HL-60 (cell line): ENCODE measurements at regions not wholly inside any gene's neighbourhood (a gene's known extent, or its start where the extent isn't known, plus 50 kb on each side); places are given as distances from the start of the nearest gene placed in this dataset.
"Not testable (repeated sequence)": the region's sequence is repeated elsewhere in the genome, so short reads cannot be mapped to it uniquely, and the experiment has no call there.

Source experiments
- DNase-seq, 2 experiments: peaks; one replicate each; pipeline ENCODE4 v3.0.0-alpha.2; 2010 to 2020; ENCODE audit warnings: low read depth in 1 of 2, low spot score in 1 of 2
- H3K27ac ChIP-seq: fragments of 250-450 bp; sonication (Bioruptor Pico); replicated peaks from 2 replicates; pipeline ENCODE4 v1.5.1; 2020; ENCODE audit warnings: mild to moderate bottlenecking, moderate library complexity
- H3K27me3 ChIP-seq: fragments of 250-450 bp; sonication (Bioruptor Pico); 2 replicates; pipeline ENCODE4 v1.5.1; 2021; ENCODE audit warnings: mild to moderate bottlenecking, moderate library complexity; ENCODE audit not compliant: insufficient read depth, poor library complexity, severe bottlenecking
- H3K4me3 ChIP-seq: replicated peaks from 2 replicates; pipeline ENCODE4 v1.5.1; 2011; ENCODE audit warnings: mild to moderate bottlenecking, control low read depth, low read length; ENCODE audit not compliant: insufficient read depth
- CTCF ChIP-seq: IDR thresholded peaks from one replicate; pipeline ENCODE4 v1.5.1; 2011; ENCODE audit warnings: low read length, control low read depth, inconsistent platforms; ENCODE audit not compliant: insufficient read depth
- GABPA ChIP-seq: IDR thresholded peaks from 2 replicates; pipeline ENCODE4 v1.6.1; 2012; ENCODE audit warnings: low read depth
- POLR2AphosphoS5 ChIP-seq: IDR thresholded peaks from 2 replicates; pipeline ENCODE4 v1.6.1; 2012; ENCODE audit warnings: low read depth
- SPI1 ChIP-seq: IDR thresholded peaks from 2 replicates; pipeline ENCODE4 v1.6.1; 2012; ENCODE audit warnings: low read depth, mild to moderate bottlenecking, borderline replicate concordance
- TF ChIP-seq, protein P1 (sequence below): IDR thresholded peaks from 2 replicates; pipeline ENCODE4 v1.6.1; 2012; ENCODE audit warnings: low read depth; ENCODE audit not compliant: insufficient replicate concordance

- H3K27me3 ChIP-seq: no peaks in the 10 kb centered on the region
- no peak for DNase-seq
- TF ChIP-seq CTCF: no peak
- TF ChIP-seq POLR2AphosphoS5: no peak
- TF ChIP-seq, protein P1, sequence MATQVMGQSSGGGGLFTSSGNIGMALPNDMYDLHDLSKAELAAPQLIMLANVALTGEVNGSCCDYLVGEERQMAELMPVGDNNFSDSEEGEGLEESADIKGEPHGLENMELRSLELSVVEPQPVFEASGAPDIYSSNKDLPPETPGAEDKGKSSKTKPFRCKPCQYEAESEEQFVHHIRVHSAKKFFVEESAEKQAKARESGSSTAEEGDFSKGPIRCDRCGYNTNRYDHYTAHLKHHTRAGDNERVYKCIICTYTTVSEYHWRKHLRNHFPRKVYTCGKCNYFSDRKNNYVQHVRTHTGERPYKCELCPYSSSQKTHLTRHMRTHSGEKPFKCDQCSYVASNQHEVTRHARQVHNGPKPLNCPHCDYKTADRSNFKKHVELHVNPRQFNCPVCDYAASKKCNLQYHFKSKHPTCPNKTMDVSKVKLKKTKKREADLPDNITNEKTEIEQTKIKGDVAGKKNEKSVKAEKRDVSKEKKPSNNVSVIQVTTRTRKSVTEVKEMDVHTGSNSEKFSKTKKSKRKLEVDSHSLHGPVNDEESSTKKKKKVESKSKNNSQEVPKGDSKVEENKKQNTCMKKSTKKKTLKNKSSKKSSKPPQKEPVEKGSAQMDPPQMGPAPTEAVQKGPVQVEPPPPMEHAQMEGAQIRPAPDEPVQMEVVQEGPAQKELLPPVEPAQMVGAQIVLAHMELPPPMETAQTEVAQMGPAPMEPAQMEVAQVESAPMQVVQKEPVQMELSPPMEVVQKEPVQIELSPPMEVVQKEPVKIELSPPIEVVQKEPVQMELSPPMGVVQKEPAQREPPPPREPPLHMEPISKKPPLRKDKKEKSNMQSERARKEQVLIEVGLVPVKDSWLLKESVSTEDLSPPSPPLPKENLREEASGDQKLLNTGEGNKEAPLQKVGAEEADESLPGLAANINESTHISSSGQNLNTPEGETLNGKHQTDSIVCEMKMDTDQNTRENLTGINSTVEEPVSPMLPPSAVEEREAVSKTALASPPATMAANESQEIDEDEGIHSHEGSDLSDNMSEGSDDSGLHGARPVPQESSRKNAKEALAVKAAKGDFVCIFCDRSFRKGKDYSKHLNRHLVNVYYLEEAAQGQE: no peak
- no peak for TF ChIP-seq GABPA
- no peak for TF ChIP-seq SPI1
- H3K27ac ChIP-seq: no peak overlapping the region
- H3K4me3 ChIP-seq: no peak overlapping the region
These were observed 68.1 kb downstream of the DLL1 start for GRCh38 chr6:170222498-170223471.

GRCh38 chr6:170221753-170222400 lies 69.0 kb downstream of the DLL1 start:
- DNase-seq: no peak
- TF ChIP-seq POLR2AphosphoS5 (no peak), SPI1 (no peak), GABPA (no peak), CTCF (no peak)
- TF ChIP-seq, protein P1: no peak
- Histone ChIP-seq H3K27ac (no peak overlapping the region), H3K4me3 (no peak overlapping the region), H3K27me3 (no peaks in the 10 kb centered on the region)

GRCh38 chr6:170221052-170221752 lies 69.7 kb downstream of the DLL1 start:
- H3K4me3 ChIP-seq: no peak overlapping the region
- TF ChIP-seq CTCF (no peak), POLR2AphosphoS5 (no peak), SPI1 (no peak), GABPA (no peak)
- TF ChIP-seq, protein P1: no peak
- H3K27me3 ChIP-seq: no peaks in the 10 kb centered on the region
- no peak overlapping the region for H3K27ac ChIP-seq
- peak in 1 of 2 experiments; percentile 31 for DNase-seq

DNA sequence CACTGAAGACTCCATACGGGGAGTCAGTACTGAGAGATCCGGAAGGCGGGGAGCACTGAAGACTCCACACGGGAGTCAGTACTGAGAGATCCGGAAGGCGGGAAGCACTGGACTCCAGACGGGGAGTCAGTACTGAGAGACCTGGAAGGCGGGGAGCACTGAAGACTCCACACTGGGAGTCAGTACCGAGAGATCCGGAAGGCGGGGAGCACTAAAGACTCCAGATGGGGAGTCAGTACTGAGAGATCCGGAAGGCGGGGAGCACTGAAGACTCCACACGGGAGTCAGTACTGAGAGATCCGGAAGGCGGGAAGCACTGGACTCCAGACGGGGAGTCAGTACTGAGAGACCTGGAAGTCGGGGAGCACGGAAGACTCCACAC lies 77.2 kb downstream of the DLL1 start:
- not testable (repeated sequence) for DNase-seq, H3K27me3 ChIP-seq, H3K27ac ChIP-seq, H3K4me3 ChIP-seq
